HG03442 (cell line): ENCODE measurements at regions not wholly inside any gene's neighbourhood (a gene's known extent, or its start where the extent isn't known, plus 50 kb on each side); places are given as distances from the start of the nearest gene placed in this dataset.
"Not testable (repeated sequence)": the region's sequence is repeated elsewhere in the genome, so short reads cannot be mapped to it uniquely, and the experiment has no call there.

Experiments used
- ATAC-seq: cut with Tn5 transposase; IDR thresholded peaks from one replicate; pipeline ENCODE4 v1.9.1; 2021; ENCODE audit warnings: mild to moderate bottlenecking, moderate library complexity; ENCODE audit not compliant: unreplicated experiment

DNA sequence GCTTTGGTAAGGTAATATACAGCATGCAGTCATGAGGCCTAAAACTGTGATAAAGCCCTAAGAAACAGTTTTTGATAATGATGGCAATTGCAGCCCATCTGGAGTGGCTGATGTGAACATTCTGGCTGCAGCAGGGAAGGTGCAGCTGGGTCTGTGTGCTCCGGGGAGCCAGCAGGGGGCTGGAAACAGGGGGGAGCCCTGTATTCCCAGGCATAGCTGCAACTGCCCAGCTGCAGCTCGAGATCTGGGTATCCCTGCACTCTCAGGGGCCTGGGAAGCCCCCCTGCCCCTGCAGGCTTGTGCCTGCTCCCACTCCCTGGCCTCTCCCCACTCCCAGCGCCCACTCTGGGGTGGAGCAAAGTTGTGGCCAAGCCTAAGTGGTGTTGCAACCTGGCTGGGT is 95.6 kb downstream of the RRAGB start:
- no peak for ATAC-seq

DNA sequence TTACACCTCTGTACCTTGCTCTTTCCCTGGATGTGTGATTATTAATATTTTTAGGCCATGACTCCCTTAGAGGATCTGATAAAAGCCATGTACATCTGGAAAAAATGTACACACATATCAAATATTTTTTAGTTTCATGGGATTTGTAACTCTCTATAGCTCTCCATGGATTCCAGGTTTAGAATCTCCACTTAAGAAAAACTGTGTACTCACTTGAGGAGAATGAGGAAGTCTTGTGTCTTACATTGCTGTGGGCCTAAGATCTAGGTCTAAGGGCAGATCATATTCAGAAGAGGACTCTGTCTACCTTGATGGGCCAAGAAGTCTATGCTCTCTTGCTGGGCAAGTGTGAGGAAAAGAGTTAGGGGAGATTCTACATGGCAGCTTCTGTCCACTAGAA is 98.0 kb downstream of the RRAGB start:
- no peak for ATAC-seq

DNA sequence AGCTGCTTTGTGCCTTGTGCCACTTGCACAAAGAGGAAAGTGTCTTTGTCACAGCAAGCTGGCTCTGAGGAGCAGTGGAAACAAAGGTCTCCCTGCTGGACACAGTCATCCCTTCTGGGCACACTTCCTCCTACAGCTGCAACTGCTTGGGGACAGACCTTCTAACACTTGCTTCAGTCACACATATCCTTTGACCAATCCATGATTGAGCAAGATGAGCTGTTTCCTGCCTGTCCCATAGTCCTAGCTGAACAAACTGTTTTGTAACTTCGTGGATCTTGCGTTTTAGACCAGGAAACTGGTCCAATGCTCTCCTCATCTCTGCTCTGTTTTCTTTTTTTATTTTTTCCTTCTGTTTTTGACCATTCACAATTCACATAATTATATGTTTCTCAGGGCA is 98.5 kb downstream of the RRAGB start:
- no peak for ATAC-seq

DNA sequence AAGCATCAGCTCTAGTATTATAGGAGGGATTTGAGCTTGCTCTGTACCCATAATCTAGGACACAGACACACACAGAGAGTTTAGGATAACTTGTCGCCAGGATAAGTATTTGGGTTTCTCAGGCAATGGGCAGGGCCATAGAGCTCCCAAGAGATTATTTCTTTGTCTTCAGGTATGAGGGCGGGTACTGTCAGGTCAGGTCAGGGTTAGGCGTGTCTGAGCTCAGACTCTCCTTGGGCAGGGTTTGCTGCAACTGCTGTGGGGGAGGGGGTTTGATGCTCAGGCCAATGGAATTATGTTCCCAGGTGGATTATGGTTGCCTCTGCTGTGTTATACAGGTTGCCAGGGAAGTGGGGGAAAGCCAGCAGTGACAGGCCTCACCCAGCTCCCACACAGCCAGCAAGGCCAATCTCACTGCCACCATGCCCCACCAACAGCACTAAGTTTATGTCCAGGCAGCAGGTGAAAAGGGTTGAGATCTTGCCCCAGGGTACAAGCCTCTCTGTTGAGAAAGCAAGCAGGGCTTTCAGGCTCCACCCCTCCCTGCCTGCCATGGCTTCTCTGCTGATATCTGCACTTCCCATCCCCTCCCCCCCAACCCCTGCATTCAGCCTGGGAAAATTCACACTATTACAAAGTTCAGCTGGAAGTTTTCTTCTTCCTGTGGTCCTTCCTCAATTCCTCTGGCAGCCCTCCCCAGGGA is 101.3 kb downstream of the RRAGB start:
- ATAC-seq: no peak

GRCh38 chrX:55839485-55839884 is 121.9 kb downstream of the RRAGB start:
- no peak for ATAC-seq

DNA sequence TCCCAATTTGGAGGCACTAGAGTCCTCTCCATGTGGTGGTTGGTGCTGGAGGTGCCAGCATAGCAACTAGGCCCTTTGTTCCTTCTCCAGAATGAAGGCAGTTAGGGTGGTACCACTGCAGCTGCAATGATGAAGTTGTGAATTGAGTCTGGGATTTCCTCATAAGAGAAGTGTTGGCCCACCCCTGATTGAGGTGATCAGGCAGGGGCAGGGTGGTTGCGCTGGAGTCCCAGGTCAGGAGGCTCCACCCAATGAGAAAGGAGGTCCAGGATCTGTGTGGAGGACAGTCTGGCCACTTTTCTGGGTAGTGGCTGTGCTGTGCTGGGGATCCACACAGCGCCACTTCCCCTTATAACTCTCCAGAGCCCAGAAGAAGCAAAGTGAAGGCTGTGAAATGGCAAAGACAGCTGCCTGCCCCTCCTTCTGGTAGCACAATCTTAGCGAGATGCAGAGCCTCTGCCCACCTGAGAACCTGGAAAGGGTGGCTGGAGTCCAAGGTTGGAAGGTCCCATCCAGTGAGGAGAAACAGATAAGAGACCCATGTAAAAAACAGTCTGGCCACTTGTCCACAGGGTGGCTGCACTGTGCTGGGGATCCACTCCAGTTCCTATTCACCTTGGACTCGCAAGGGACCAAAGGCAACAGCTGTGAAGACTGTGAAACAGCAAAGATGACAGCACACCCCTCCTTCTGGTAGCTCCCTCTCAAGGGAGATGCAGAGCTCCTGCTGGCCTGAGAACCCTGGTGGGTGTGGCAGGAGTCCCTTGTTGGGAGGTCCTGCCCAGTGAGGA is 124.6 kb downstream of the RRAGB start:
- ATAC-seq: peak; percentile 42

- not testable (repeated sequence) for ATAC-seq
Observed at GRCh38 chrX:55866779-55867178, 149.2 kb downstream of the RRAGB start.

- peak; percentile 77 for ATAC-seq
Observed at GRCh38 chrX:55867181-55867651, 149.7 kb downstream of the RRAGB start.

DNA sequence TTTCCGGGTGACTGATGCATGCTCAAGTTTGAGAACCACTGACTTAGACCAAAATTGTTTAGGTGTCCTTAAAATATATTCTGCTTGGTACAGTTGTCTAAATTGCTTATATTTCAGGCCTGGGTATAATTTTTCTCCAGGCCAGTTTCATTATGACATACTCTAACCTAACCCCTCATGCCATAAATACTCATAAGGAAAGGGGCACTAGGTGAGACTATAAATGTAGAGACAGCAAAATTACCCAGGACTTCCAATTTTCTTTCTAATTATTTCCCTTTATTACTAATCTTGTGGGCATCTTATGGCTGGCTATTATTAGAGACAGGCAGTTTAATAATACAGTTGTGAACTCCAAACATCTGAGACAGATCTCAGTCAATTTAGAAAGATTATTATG is 150.2 kb downstream of the RRAGB start:
- peak; percentile 66 for ATAC-seq

GRCh38 chrX:55874807-55875206 is 157.3 kb downstream of the RRAGB start:
- ATAC-seq: no peak

DNA sequence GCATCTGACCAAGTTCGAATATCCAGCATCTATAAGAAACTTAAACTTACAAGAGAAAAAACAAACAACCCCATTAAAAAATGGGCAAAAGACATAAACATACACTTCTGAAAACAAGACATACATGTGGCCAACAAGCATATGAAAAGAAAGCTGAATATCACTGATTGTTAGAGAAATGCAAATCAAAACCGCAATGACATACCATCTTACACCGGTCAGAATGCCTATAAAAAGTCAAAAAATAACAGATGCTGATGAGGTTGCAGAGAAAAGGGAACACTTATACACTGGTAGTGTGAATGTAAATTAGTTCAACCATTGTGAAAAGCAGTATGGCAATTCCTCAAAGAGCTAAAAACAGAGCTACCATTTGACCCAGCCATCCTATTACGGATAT is 166.0 kb downstream of the RRAGB start:
- ATAC-seq: not testable (repeated sequence)

GRCh38 chrX:55907968-55908607 is 190.5 kb downstream of the RRAGB start:
- ATAC-seq: peak; percentile 75

DNA sequence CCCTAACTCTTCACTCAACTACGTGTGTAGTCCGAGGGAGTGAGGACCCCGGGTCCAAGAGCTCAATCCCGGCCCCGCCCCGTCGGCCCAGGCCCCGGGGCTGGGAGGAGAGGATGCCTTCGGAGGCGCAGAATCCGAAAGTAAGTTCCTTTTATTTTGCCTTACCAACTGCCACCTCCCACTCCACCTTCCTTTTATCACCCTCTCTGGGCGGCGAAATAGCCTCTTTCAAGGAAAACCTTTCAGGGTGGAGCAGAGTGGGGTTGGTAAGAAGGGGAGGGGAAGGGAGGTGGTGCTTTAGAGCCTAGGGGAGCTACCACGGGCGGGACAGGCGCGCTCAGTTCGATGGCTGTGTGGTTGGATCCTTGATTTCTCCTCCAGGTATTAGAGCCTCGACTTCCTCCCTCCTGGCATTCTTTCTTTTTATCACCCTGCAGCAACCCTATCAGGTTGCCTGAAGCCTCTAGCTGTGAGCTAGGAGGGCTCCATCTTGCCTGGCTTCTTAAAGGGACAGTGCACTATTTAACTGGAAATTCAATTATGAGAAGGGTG is 191.2 kb downstream of the RRAGB start:
- peak; percentile 67 for ATAC-seq

DNA sequence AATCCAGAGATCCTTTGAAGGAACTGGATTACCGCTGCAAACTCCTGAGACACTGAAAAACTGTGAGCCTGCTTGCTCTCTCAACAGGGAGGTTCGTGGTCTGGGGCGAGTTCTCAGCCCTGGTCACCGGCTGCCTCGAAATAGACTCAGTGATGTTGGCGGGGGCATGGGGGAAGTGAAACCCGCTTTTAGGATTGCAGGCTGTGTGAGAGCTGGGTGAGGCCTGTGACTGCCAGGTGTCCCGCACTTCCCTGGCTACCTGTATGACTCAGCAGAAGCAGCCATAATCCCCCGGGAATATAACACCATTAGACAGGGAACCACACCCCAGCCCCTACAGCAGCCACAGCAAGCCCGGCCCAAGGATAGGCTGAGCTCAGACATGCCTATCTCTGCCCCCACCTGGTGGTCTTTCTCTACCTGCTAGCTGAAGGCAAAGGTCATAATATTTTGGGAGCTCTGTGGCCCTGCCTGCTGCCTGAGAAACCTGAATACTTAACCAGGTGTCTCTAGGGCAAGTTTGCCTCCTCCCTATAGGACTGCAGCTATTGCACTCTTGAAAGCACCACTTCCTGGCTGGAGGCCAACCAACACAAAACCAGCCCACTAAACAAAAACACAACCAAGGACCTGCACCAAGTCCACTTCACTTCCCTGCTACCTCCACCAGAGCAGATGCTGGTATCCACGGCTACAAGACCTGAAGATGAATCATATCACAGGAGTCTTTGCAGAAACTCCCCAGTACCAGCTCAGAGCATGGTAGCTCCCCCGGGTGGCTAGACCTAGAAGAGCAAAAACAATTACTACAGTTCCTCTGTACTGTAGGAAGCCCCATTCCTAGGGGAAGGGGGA is 202.0 kb downstream of the RRAGB start:
- ATAC-seq: peak; percentile 86

GRCh38 chrX:55924574-55924973 is 207.0 kb downstream of the RRAGB start:
- no peak for ATAC-seq

DNA sequence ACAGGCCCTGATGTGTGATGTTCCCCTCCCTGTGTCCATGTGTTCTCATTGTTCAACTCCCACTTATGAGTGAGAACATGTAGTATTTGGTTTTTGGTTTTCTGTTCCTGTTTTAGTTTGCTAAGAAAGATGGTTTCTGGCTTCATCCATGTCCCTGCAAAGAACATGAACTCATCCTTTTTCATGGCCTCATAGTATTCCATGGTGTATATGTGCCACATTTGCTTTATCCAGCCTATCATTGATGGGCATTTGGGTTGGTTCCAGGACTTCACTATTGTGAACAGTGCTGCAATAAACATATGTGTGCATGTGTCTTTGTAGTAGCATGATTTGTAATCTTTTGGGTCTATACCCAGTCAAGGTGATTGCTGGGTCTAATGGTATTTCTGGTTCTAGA is 211.0 kb downstream of the RRAGB start:
- ATAC-seq: not testable (repeated sequence)
